OCI-LY7 (cell line): ENCODE measurements at regions not wholly inside any gene's neighbourhood (a gene's known extent, or its start where the extent isn't known, plus 50 kb on each side); places are given as distances from the start of the nearest gene placed in this dataset.

ENCODE experiments used
- BruUV-seq: library from RNA; stranded (reverse); fragments of 400-500 nt; replicated peaks from 2 replicates; lab custom pipeline; 2021; lab: Mats Ljungman, UMichigan
- CTCF ChIA-PET: fragments of 300-600 bp; sonication (Branson Sonifier 250); formaldehyde crosslinking; loops from one replicate; lab custom pipeline; 2022; ENCODE audit warnings: antibody characterized with exemption; ENCODE audit not compliant: unreplicated experiment; lab: Charles Lee
- POLR2A ChIA-PET: fragments of 300-600 bp; sonication (Branson Sonifier 250); formaldehyde crosslinking; loops from one replicate; lab custom pipeline; 2022; ENCODE audit warnings: antibody characterized with exemption; lab: Charles Lee
- DNase-seq: peaks from one replicate; pipeline ENCODE4 v3.0.0-alpha.2; 2015; ENCODE audit warnings: low spot score
- H2AFZ ChIP-seq: fragments of 200-600 bp; sonication (generic), shearing (Covaris generic); 2 replicates; pipeline ENCODE4 v1.6.1; 2014; ENCODE audit warnings: mild to moderate bottlenecking, antibody characterized with exemption, low read length, moderate library complexity
- H3K27ac ChIP-seq: fragments of 200-600 bp; sonication (generic); 2 replicates; pipeline ENCODE4 v1.5.1; 2014; ENCODE audit warnings: mixed run types, low read depth, mild to moderate bottlenecking, moderate library complexity, low read length, inconsistent platforms; ENCODE audit not compliant: poor library complexity, severe bottlenecking
- H3K36me3 ChIP-seq: fragments of 200-600 bp; sonication (generic); 2 replicates; pipeline ENCODE4 v1.6.1; 2014; ENCODE audit warnings: mild to moderate bottlenecking, antibody characterized with exemption, low read length, moderate library complexity, mixed read lengths; ENCODE audit not compliant: insufficient read depth
- H3K4me1 ChIP-seq: fragments of 200-600 bp; sonication (generic); 2 replicates; pipeline ENCODE4 v1.5.1; 2014; ENCODE audit warnings: mild to moderate bottlenecking, low read length; ENCODE audit not compliant: insufficient read depth, poor library complexity, severe bottlenecking
- H3K4me2 ChIP-seq: fragments of 200-600 bp; sonication (generic); 2 replicates; pipeline ENCODE4 v1.6.1; 2014; ENCODE audit warnings: mild to moderate bottlenecking, low read length
- H3K4me3 ChIP-seq: fragments of 200-600 bp; sonication (generic); 2 replicates; pipeline ENCODE4 v1.5.1; 2014; ENCODE audit warnings: mild to moderate bottlenecking, low read depth, low read length; ENCODE audit not compliant: poor library complexity, severe bottlenecking
- H3K79me2 ChIP-seq: fragments of 200-600 bp; sonication (generic); 2 replicates; pipeline ENCODE4 v1.6.1; 2016; ENCODE audit warnings: low read depth, mild to moderate bottlenecking, low read length, moderate library complexity, mixed read lengths; ENCODE audit not compliant: insufficient read depth
- H3K9me2 ChIP-seq: fragments of 200-600 bp; sonication (generic); 2 replicates; pipeline ENCODE4 v1.6.1; 2016; ENCODE audit warnings: mild to moderate bottlenecking, low read length, mixed read lengths; ENCODE audit not compliant: insufficient read depth
- H3K9me3 ChIP-seq: fragments of 200-600 bp; sonication (generic); 2 replicates; pipeline ENCODE4 v1.6.1; 2014; ENCODE audit warnings: mild to moderate bottlenecking, mixed run types, low read length, mixed read lengths
- H4K20me1 ChIP-seq: fragments of 200-600 bp; sonication (generic); 2 replicates; pipeline ENCODE4 v1.6.1; 2014; ENCODE audit warnings: mild to moderate bottlenecking, antibody characterized with exemption, low read length, moderate library complexity, mixed read lengths; ENCODE audit not compliant: insufficient read depth
- EZH2phosphoT487 ChIP-seq: fragments of 200-600 bp; sonication (generic); IDR thresholded peaks from 2 replicates; pipeline ENCODE4 v1.6.1; 2018; ENCODE audit warnings: low read depth, borderline replicate concordance, mild to moderate bottlenecking, mixed run types, antibody characterized with exemption, low read length, moderate library complexity, mixed read lengths
- intact Hi-C: fragments of 100-400 bp; cut with micrococcal nuclease; formaldehyde crosslinking; loops from one replicate; pipeline ENCODE4 v1.10.0; 2022; ENCODE audit not compliant: unreplicated experiment
- TF ChIP-seq, protein P1 (sequence below): fragments of 200-600 bp; sonication (generic); conservative IDR thresholded peaks from 2 replicates; pipeline ENCODE4 v1.5.1; 2014; ENCODE audit warnings: mild to moderate bottlenecking, antibody characterized with exemption, low read length, moderate library complexity, mixed read lengths

DNA sequence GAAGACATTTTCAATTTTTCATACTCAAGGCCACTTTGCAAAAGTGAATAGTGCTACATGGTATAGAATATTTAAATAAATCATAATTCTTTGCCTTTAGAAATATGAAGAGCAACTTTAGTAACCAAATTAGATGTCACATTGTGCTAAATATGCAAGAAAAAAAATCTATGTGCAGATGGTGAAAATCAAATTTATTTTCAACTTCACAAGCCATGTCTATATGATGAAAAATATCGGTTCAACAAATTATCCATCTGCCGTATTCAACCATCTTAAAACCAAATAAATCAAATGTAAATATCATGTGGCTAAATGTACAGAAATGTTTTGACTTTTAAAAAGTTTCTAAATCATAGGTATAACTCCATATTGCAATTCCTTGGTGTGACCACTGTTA lies 398.2 kb downstream of the PABPC4L start:
- intact Hi-C loops, result no loop called here
- Histone ChIP-seq H3K27ac (no peak overlapping the region), H3K4me1 (no peaks in the 10 kb centered on the region), H3K79me2 (no peaks in the 10 kb centered on the region), H3K4me2 (no peak overlapping the region), H2AFZ (no peak overlapping the region), H3K9me2 (no peaks in the 10 kb centered on the region), H4K20me1 (no peaks in the 10 kb centered on the region), H3K9me3 (no peaks in the 10 kb centered on the region), H3K4me3 (no peak overlapping the region), H3K36me3 (no peaks in the 10 kb centered on the region)
- TF ChIP-seq EZH2phosphoT487, result no peak
- TF ChIP-seq, protein P1, sequence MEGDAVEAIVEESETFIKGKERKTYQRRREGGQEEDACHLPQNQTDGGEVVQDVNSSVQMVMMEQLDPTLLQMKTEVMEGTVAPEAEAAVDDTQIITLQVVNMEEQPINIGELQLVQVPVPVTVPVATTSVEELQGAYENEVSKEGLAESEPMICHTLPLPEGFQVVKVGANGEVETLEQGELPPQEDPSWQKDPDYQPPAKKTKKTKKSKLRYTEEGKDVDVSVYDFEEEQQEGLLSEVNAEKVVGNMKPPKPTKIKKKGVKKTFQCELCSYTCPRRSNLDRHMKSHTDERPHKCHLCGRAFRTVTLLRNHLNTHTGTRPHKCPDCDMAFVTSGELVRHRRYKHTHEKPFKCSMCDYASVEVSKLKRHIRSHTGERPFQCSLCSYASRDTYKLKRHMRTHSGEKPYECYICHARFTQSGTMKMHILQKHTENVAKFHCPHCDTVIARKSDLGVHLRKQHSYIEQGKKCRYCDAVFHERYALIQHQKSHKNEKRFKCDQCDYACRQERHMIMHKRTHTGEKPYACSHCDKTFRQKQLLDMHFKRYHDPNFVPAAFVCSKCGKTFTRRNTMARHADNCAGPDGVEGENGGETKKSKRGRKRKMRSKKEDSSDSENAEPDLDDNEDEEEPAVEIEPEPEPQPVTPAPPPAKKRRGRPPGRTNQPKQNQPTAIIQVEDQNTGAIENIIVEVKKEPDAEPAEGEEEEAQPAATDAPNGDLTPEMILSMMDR, result no peak
- CTCF ChIA-PET, result no interaction called here
- POLR2A ChIA-PET, result no interaction called here
- BruUV-seq, result no TSS peak
- no peak for DNase-seq

DNA sequence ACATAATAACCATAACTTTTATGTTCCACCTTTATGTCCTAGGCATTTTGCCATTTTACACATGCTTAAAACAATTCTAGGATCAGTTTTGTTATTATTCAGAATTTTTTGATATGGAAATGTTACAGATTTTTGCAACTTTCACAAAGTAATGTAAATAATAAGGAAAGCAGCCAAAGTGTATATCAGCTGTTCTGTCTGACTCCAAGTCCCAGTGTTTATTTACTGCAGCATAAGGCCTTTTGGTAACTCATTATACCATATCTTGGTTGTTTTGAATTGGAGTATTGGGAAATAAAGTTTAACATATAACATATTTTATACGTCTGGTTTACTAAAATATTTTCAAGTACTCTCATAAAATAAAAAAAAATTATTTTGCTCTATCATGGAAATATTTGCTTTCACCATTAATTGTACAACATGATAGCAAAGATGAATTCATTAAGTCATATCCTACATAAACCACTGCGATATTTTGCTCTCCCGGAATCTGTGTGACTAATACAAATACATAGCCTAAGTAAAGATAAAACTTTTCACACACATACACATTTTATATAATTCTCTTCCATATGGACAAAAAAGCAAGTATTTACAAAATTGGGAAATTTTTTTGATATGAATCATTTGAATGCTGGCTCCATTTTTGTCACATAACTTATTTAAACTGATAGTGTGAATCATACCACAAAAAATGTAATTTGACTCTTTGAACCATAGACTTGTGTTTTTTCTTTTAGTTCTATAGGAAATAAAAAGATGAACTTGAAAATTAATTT lies 399.0 kb downstream of the PABPC4L start:
- no peaks in the 10 kb centered on the region for H3K36me3 ChIP-seq
- H3K4me2 ChIP-seq, result no peak overlapping the region
- H2AFZ ChIP-seq, result no peak overlapping the region
- no peak overlapping the region for H3K4me3 ChIP-seq
- H3K9me2 ChIP-seq, result no peaks in the 10 kb centered on the region
- no peak for TF ChIP-seq EZH2phosphoT487
- TF ChIP-seq, protein P1, result no peak
- H4K20me1 ChIP-seq, result no peaks in the 10 kb centered on the region
- H3K4me1 ChIP-seq, result no peaks in the 10 kb centered on the region
- intact Hi-C loops, result no loop called here
- H3K79me2 ChIP-seq, result no peaks in the 10 kb centered on the region
- DNase-seq, result no peak
- ChIA-PET CTCF (no interaction called here), POLR2A (no interaction called here)
- H3K27ac ChIP-seq, result no peak overlapping the region
- no TSS peak for BruUV-seq
- no peaks in the 10 kb centered on the region for H3K9me3 ChIP-seq

DNA sequence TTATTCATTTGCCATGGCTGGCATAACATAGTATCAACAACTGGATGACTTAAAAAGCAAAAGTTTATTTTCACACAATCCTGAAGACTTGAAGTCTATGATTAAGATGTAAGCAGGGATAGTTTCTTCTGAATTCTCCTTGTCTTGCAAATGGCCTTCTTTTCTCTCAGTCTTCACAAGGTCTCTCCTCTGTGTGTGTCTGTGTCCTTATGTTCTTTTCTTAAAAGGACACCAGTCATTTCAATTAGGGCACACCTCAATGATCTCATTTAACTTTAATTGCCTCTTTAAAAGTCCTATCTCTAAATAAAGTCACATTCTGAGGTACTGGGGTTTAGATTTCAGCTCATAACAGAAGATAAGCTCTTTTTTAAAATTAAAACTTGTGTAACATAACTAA lies 399.7 kb downstream of the PABPC4L start:
- Histone ChIP-seq H3K9me2 (no peaks in the 10 kb centered on the region), H3K36me3 (no peaks in the 10 kb centered on the region), H4K20me1 (no peaks in the 10 kb centered on the region), H3K9me3 (no peaks in the 10 kb centered on the region), H3K79me2 (no peaks in the 10 kb centered on the region), H3K4me3 (no peak overlapping the region), H3K4me2 (no peak overlapping the region), H2AFZ (no peak overlapping the region), H3K27ac (no peak overlapping the region), H3K4me1 (no peaks in the 10 kb centered on the region)
- BruUV-seq, result no TSS peak
- CTCF ChIA-PET, result no interaction called here
- no peak for DNase-seq
- TF ChIP-seq, protein P1, result no peak
- TF ChIP-seq EZH2phosphoT487, result no peak
- POLR2A ChIA-PET, result no interaction called here
- intact Hi-C loops, result no loop called here
